SK-N-MC (cell line): ENCODE measurements at regions not wholly inside any gene's neighbourhood (a gene's known extent, or its start where the extent isn't known, plus 50 kb on each side); places are given as distances from the start of the nearest gene placed in this dataset.

ENCODE experiments used
- EZH2 ChIP-seq: fragments of 200-600 bp; sonication (generic); IDR thresholded peaks from one replicate; pipeline ENCODE4 v1.6.1; 2017; ENCODE audit warnings: antibody characterized with exemption
- POLR2AphosphoS5 ChIP-seq: IDR thresholded peaks from 2 replicates; pipeline ENCODE4 v1.6.1; 2012; ENCODE audit warnings: mild to moderate bottlenecking, low read depth, low read length, borderline replicate concordance

GRCh38 chr7:92973293-92973731, 136.9 kb upstream of the CDK6 start:
- no peak for TF ChIP-seq POLR2AphosphoS5
- no peak for TF ChIP-seq EZH2
